ENCODE measurements at regions not wholly inside any gene's neighbourhood (a gene's known extent, or its start where the extent isn't known, plus 50 kb on each side); places are given as distances from the start of the nearest gene placed in this dataset.

DNA sequence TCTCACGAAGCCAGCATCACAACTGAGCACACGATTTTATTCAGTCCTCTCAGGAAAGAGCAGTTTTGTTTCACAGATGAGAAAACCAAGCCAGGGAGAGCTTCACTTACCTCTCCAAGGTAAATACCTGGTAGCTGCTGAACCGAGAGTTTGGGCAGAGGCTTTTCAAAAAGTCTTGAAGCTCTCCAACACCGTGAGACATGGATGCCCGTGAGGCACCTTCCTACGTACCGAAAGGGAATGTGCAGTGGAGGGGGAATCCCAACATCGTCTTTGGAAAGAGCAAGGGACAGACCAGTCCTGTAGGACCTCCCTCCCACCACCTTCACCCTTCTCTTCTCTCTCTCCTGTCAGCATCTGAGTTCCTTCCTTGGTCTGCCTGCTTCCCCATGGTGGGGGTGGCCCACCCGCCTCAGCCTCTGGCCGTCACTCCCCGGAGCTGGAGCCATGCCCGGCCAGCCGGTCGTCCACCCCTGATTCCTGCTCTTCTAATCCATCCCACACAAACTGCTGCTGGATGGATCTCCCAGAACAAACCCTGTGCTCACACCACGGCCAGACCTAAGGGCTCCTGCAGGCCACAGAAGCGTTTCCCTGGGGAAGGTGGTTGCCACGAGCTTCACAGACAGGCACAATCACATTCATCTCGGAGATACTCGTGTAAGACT is 97.3 kb upstream of the SNTG2 start:
- H2AFZ ChIP-seq (ENCODE audit: low read length), result no peak overlapping the region
- TF ChIP-seq EZH2 (IDR thresholded peaks at IDR 0.05; ENCODE audit: low read length, missing control alignments) (no peak), CTCF (conservative IDR thresholded peaks at IDR 0.05 in 1 of 2, IDR thresholded peaks at IDR 0.05 in 1 of 2; ENCODE audit: low read depth in 1 of 2, low read length in 2 of 2) (no peak)

GRCh38 chr2:852168-852567 is 98.5 kb upstream of the SNTG2 start:
- Histone ChIP-seq H3K4me1 (ENCODE audit: control insufficient read depth, extremely low read depth, insufficient read depth, low read length) (no peaks in the 10 kb centered on the region), H4K20me1 (ENCODE audit: control insufficient read depth, extremely low read depth, insufficient read depth, low read length) (no peaks in the 10 kb centered on the region), H3K36me3 (ENCODE audit: control insufficient read depth, insufficient read depth, low read length) (no peaks in the 10 kb centered on the region), H3K27me3 (ENCODE audit: control insufficient read depth, insufficient read depth, low read length) (no peaks in the 10 kb centered on the region), H3K4me3 (replicated peaks in 1 of 4; ENCODE audit: control extremely low read depth in 1 of 4, insufficient read depth in 1 of 4, low read depth in 3 of 4, low read length in 4 of 4) (no peak overlapping the region), H3K9ac (ENCODE audit: insufficient read depth, low read length) (no peak overlapping the region), H2AFZ (ENCODE audit: low read length) (no peak overlapping the region), H3K27ac (ENCODE audit: insufficient read depth, low read length) (no peak overlapping the region), H3K4me2 (ENCODE audit: extremely low read depth, insufficient read depth, low read length) (no peak overlapping the region), H3K79me2 (ENCODE audit: control insufficient read depth, insufficient read depth, low read length) (no peaks in the 10 kb centered on the region), H3K9me3 (ENCODE audit: control insufficient read depth, insufficient read depth, low read depth, low read length) (no peaks in the 10 kb centered on the region)
- TF ChIP-seq CTCF (conservative IDR thresholded peaks at IDR 0.05 in 1 of 2, IDR thresholded peaks at IDR 0.05 in 1 of 2; ENCODE audit: low read depth in 1 of 2, low read length in 2 of 2), result no peak
- DNase-seq (ENCODE audit: low read depth in 2 of 2), result no peak

More for the DNA sequence above, 97.3 kb upstream of the SNTG2 start:
- Histone ChIP-seq H3K79me2 (ENCODE audit: control insufficient read depth, insufficient read depth, low read length) (no peaks in the 10 kb centered on the region), H3K4me2 (ENCODE audit: extremely low read depth, insufficient read depth, low read length) (no peak overlapping the region), H3K4me1 (ENCODE audit: control insufficient read depth, extremely low read depth, insufficient read depth, low read length) (no peaks in the 10 kb centered on the region), H4K20me1 (ENCODE audit: control insufficient read depth, extremely low read depth, insufficient read depth, low read length) (no peaks in the 10 kb centered on the region), H3K36me3 (ENCODE audit: control insufficient read depth, insufficient read depth, low read length) (no peaks in the 10 kb centered on the region), H3K9ac (ENCODE audit: insufficient read depth, low read length) (no peak overlapping the region), H3K4me3 (replicated peaks in 1 of 4; ENCODE audit: control extremely low read depth in 1 of 4, insufficient read depth in 1 of 4, low read depth in 3 of 4, low read length in 4 of 4) (no peak overlapping the region), H3K27ac (ENCODE audit: insufficient read depth, low read length) (no peak overlapping the region), H3K27me3 (ENCODE audit: control insufficient read depth, insufficient read depth, low read length) (no peaks in the 10 kb centered on the region), H3K9me3 (ENCODE audit: control insufficient read depth, insufficient read depth, low read depth, low read length) (no peaks in the 10 kb centered on the region)
- DNase-seq (ENCODE audit: low read depth in 2 of 2), result no peak

- no peak overlapping the region for H2AFZ ChIP-seq (ENCODE audit: low read length)
- H4K20me1 ChIP-seq (ENCODE audit: control insufficient read depth, extremely low read depth, insufficient read depth, low read length), result no peaks in the 10 kb centered on the region
- no peaks in the 10 kb centered on the region for H3K9me3 ChIP-seq (ENCODE audit: control insufficient read depth, insufficient read depth, low read depth, low read length)
- H3K9ac ChIP-seq (ENCODE audit: insufficient read depth, low read length), result no peak overlapping the region
- no peak overlapping the region for H3K4me3 ChIP-seq (replicated peaks in 1 of 4; ENCODE audit: control extremely low read depth in 1 of 4, insufficient read depth in 1 of 4, low read depth in 3 of 4, low read length in 4 of 4)
- DNase-seq (ENCODE audit: low read depth in 2 of 2), result no peak
- no peaks in the 10 kb centered on the region for H3K79me2 ChIP-seq (ENCODE audit: control insufficient read depth, insufficient read depth, low read length)
- H3K27me3 ChIP-seq (ENCODE audit: control insufficient read depth, insufficient read depth, low read length), result no peaks in the 10 kb centered on the region
- no peaks in the 10 kb centered on the region for H3K36me3 ChIP-seq (ENCODE audit: control insufficient read depth, insufficient read depth, low read length)
- H3K27ac ChIP-seq (ENCODE audit: insufficient read depth, low read length), result no peak overlapping the region
- no peak for TF ChIP-seq CTCF (conservative IDR thresholded peaks at IDR 0.05 in 1 of 2, IDR thresholded peaks at IDR 0.05 in 1 of 2; ENCODE audit: low read depth in 1 of 2, low read length in 2 of 2)
- TF ChIP-seq EZH2 (IDR thresholded peaks at IDR 0.05; ENCODE audit: low read length, missing control alignments), result no peak
- H3K4me2 ChIP-seq (ENCODE audit: extremely low read depth, insufficient read depth, low read length), result no peak overlapping the region
- no peaks in the 10 kb centered on the region for H3K4me1 ChIP-seq (ENCODE audit: control insufficient read depth, extremely low read depth, insufficient read depth, low read length)
Measured at GRCh38 chr2:851680-852079, 99.0 kb upstream of the SNTG2 start.

All from fibroblast of lung (primary cell).